HepG2 (cell line): ENCODE measurements at regions not wholly inside any gene's neighbourhood (a gene's known extent, or its start where the extent isn't known, plus 50 kb on each side); places are given as distances from the start of the nearest gene placed in this dataset.

Experiments
- ATAC-seq: fragments of 200-7000 bp; cut with Tn5 transposase; 3 replicates; pipeline ENCODE4 v1.9.1; 2020; ENCODE audit warnings: mild to moderate bottlenecking, moderate library complexity
- BruUV-seq: library from RNA; stranded (reverse); fragments of 400-500 nt; replicated peaks from 2 replicates; lab custom pipeline; 2021; lab: Mats Ljungman, UMichigan
- CTCF ChIA-PET: fragments of 300-600 bp; formaldehyde crosslinking; extraction: SDS; loops from one replicate; lab custom pipeline; 2021; ENCODE audit warnings: low total read pairs, inconsistent platforms, low intra/inter-chr PET ratio; lab: Yijun Ruan, JAX
- POLR2A ChIA-PET: fragments of 350-600 bp; sonication (Branson Sonifier 250); formaldehyde crosslinking; loops from one replicate; lab custom pipeline; 2020; ENCODE audit warnings: antibody characterized with exemption, inconsistent platforms; lab: Yijun Ruan, JAX
- DNase-seq: peaks from one replicate; pipeline ENCODE4 v3.0.0-alpha.2; 2015; ENCODE audit warnings: low spot score
- FAIRE-seq: peaks from 3 replicates; lab custom pipeline; 2011; peaks lifted over from hg19 to GRCh38; lab: Jason Lieb, UNC
- H2AFZ ChIP-seq: one replicate; pipeline ENCODE4 v1.6.1; 2011; ENCODE audit warnings: low read length, inconsistent platforms
- H3K27ac ChIP-seq: fragments of 300-600 bp; 3 replicates; pipeline ENCODE4 v1.8.0; 2011; ENCODE audit warnings: mixed run types, mild to moderate bottlenecking, mixed read lengths, low read length, inconsistent platforms; ENCODE audit not compliant: insufficient read depth; ENCODE audit errors: extremely low read length
- H3K27me3 ChIP-seq, 2 experiments: fragments of 200-600 bp in 1 of 2; 2 replicates in 1 of 2; 3 replicates in 1 of 2; pipeline versions ENCODE4 v1.6.0 to v1.8.0; 2011; ENCODE audit warnings: low read length in 2 of 2, mild to moderate bottlenecking in 2 of 2, moderate library complexity in 2 of 2, inconsistent platforms in 1 of 2; ENCODE audit not compliant: insufficient read depth in 2 of 2, control insufficient read depth in 1 of 2
- H3K36me3 ChIP-seq, 2 experiments: fragments of 200-600 bp in 1 of 2; replicated peaks in 1 of 2; 2 replicates in 1 of 2; 3 replicates in 1 of 2; pipeline versions ENCODE4 v1.5.1 to v1.8.0; 2011; ENCODE audit warnings: low read length in 2 of 2, inconsistent platforms in 1 of 2; ENCODE audit not compliant: insufficient read depth in 2 of 2, control insufficient read depth in 1 of 2
- H3K4me1 ChIP-seq: 2 replicates; pipeline ENCODE4 v1.5.1; 2012; ENCODE audit warnings: low read length, inconsistent platforms; ENCODE audit not compliant: insufficient read depth
- H3K4me2 ChIP-seq: 2 replicates; pipeline ENCODE4 v1.6.0; 2011; ENCODE audit warnings: low read depth, low read length, inconsistent platforms
- H3K4me3 ChIP-seq, 3 experiments: fragments of 200-600 bp in 1 of 3; sonication (generic), shearing (Covaris generic) in 1 of 3; replicated peaks in 1 of 3; 2 replicates each; pipeline ENCODE4 v1.5.1; 2011 to 2016; ENCODE audit warnings: low read length in 3 of 3, inconsistent platforms in 2 of 3, low read depth in 2 of 3, mild to moderate bottlenecking in 2 of 3, control low read depth in 1 of 3, mixed read lengths in 1 of 3; ENCODE audit not compliant: insufficient read depth in 1 of 3
- H3K79me2 ChIP-seq: one replicate; pipeline ENCODE4 v1.6.1; 2011; ENCODE audit warnings: low read length, inconsistent platforms; ENCODE audit not compliant: insufficient read depth
- H3K9ac ChIP-seq: 2 replicates; pipeline ENCODE4 v1.6.0; 2011; ENCODE audit warnings: mild to moderate bottlenecking, low read depth, low read length, inconsistent platforms; ENCODE audit not compliant: insufficient read depth
- H3K9me3 ChIP-seq: 2 replicates; pipeline ENCODE4 v1.5.1; 2012; ENCODE audit warnings: mild to moderate bottlenecking, low read length
- H4K20me1 ChIP-seq: 2 replicates; pipeline ENCODE4 v1.6.0; 2011; ENCODE audit warnings: inconsistent platforms, mild to moderate bottlenecking, low read length, moderate library complexity; ENCODE audit not compliant: insufficient read depth
- ATF6 ChIP-seq: sonication (generic); formaldehyde crosslinking; conservative IDR thresholded peaks from 2 replicates; pipeline ENCODE4 v1.4.0; 2020; ENCODE audit warnings: missing genetic modification reagents
- XBP1 ChIP-seq: sonication (generic); formaldehyde crosslinking; IDR thresholded peaks from 2 replicates; pipeline ENCODE4 v1.5.0; 2020; ENCODE audit warnings: missing genetic modification reagents
- ZFX ChIP-seq: sonication (generic); formaldehyde crosslinking; IDR thresholded peaks from 2 replicates; pipeline ENCODE4 v1.4.0; 2020; ENCODE audit warnings: mild to moderate bottlenecking, low read depth, missing genetic modification reagents, moderate library complexity
- ZNF225 ChIP-seq: sonication (generic); formaldehyde crosslinking; IDR thresholded peaks from 2 replicates; pipeline ENCODE4 v1.4.0; 2020; ENCODE audit warnings: mild to moderate bottlenecking, missing genetic modification reagents
- ZNF343 ChIP-seq: sonication (generic); formaldehyde crosslinking; IDR thresholded peaks from 2 replicates; pipeline ENCODE4 v1.4.0; 2020; ENCODE audit warnings: mild to moderate bottlenecking, missing genetic modification reagents
- WGBS: methylation state at CpG from one replicate; pipeline ENCODE4 v1.1.6; 2017; ENCODE audit warnings: low lambda C conversion rate; 5-methylcytosine and 5-hydroxymethylcytosine counted together
- in situ Hi-C: cut with HindIII; loops from 2 replicates; pipeline ENCODE4 v1.10.0; 2017; ENCODE audit warnings: low pct_unique_long_range_greater_than_20kb; ENCODE audit not compliant: extremely low pct_ligation_motif_present
- intact Hi-C: fragments of 100-400 bp; cut with micrococcal nuclease; formaldehyde crosslinking; loops from one replicate; pipeline ENCODE4 v1.10.0; 2022; ENCODE audit not compliant: unreplicated experiment

GRCh38 chr13:40161351-40161810 is 505.1 kb downstream of the FOXO1 start:
- no peak for FAIRE-seq
- Histone ChIP-seq H3K4me2 (no peak overlapping the region), H2AFZ (no peak overlapping the region), H3K27me3 (peaks cover 0 to 2% of the 10 kb centered on the region in 2 experiments; a peak in 2 of 5 replicates), H3K27ac (no peak overlapping the region), H3K4me1 (no peaks in the 10 kb centered on the region), H3K79me2 (no peaks in the 10 kb centered on the region), H3K36me3 (no peaks in the 10 kb centered on the region), H4K20me1 (no peaks in the 10 kb centered on the region), H3K9ac (no peak overlapping the region), H3K4me3 (no peak overlapping the region), H3K9me3 (no peaks in the 10 kb centered on the region)
- no peak for DNase-seq
- WGBS: 8% methylated on average over 4 of the region's 4 CpGs
- BruUV-seq: no TSS peak
- no peak for ATAC-seq
- ChIA-PET CTCF (no interaction called here), POLR2A (no interaction called here)
- in situ Hi-C loops (no loop called here), intact Hi-C loops (no loop called here)
- TF ChIP-seq ATF6: no peak
- TF ChIP-seq ZNF343 (CRISPR knock-in tag): no peak
- TF ChIP-seq ZNF225 (CRISPR knock-in tag): no peak

- no peak for FAIRE-seq
- Histone ChIP-seq H3K4me1 (no peaks in the 10 kb centered on the region), H3K27ac (no peak overlapping the region), H3K9ac (no peak overlapping the region), H2AFZ (no peak overlapping the region), H3K9me3 (no peaks in the 10 kb centered on the region), H4K20me1 (no peaks in the 10 kb centered on the region)
- no peak for DNase-seq
- CTCF ChIA-PET: no interaction called here
- intact Hi-C loops (no loop called here), in situ Hi-C loops (no loop called here)
- POLR2A ChIA-PET: no interaction called here
- no peak for ATAC-seq
- 57% methylated on average over 1 of the region's 2 CpGs for WGBS
- no peak for TF ChIP-seq ZFX (CRISPR knock-in tag)
- no peak for TF ChIP-seq XBP1
- TF ChIP-seq, all 625 proteins: peak for 0
- Histone ChIP-seq H3K27me3 (peaks cover 2 to 4% of the 10 kb centered on the region in 2 experiments; a peak in 2 of 5 replicates), H3K4me3 (no peak overlapping the region), H3K79me2 (no peaks in the 10 kb centered on the region), H3K36me3 (no peaks in the 10 kb centered on the region), H3K4me2 (no peak overlapping the region)
- BruUV-seq: no TSS peak
These were observed 504.5 kb downstream of the FOXO1 start for GRCh38 chr13:40161931-40162330.
